PFSK-1 (cell line): ENCODE measurements at regions not wholly inside any gene's neighbourhood (a gene's known extent, or its start where the extent isn't known, plus 50 kb on each side); places are given as distances from the start of the nearest gene placed in this dataset.

Experiments used
- FOXP2 ChIP-seq: optimal IDR thresholded peaks from 2 replicates; pipeline ENCODE3; 2011; ENCODE audit warnings: borderline replicate concordance, control low read depth, inconsistent platforms; ENCODE audit not compliant: insufficient read depth; ENCODE audit errors: extremely low read length, extremely low read depth
- POLR2AphosphoS5 ChIP-seq: IDR thresholded peaks from 2 replicates; pipeline ENCODE4 v1.6.1; 2012; ENCODE audit warnings: low read depth, mild to moderate bottlenecking, control low read depth, low read length, moderate library complexity
- REST ChIP-seq, 2 experiments: IDR thresholded peaks; 2 replicates each; pipeline versions ENCODE4 v1.6.1 to v1.8.0; 2011 to 2012; ENCODE audit warnings: low read depth in 2 of 2, low read length in 2 of 2, control low read depth in 1 of 2, inconsistent platforms in 1 of 2, mild to moderate bottlenecking in 1 of 2, moderate library complexity in 1 of 2; ENCODE audit not compliant: insufficient read depth in 1 of 2
- SIN3A ChIP-seq: IDR thresholded peaks from 2 replicates; pipeline ENCODE4 v1.6.1; 2012; ENCODE audit warnings: mild to moderate bottlenecking, low read length, moderate library complexity, borderline replicate concordance; ENCODE audit not compliant: insufficient read depth
- TAF1 ChIP-seq: IDR thresholded peaks from 2 replicates; pipeline ENCODE4 v1.6.1; 2012; ENCODE audit warnings: low read length, control low read depth, borderline replicate concordance; ENCODE audit not compliant: insufficient read depth

GRCh38 chr5:167594061-167594435, 697.4 kb upstream of the WWC1 start:
- no peak for TF ChIP-seq TAF1
- TF ChIP-seq FOXP2 = no peak
- no peak for TF ChIP-seq POLR2AphosphoS5
- TF ChIP-seq REST (IDR thresholded peaks at IDR 0.05; ENCODE audit: insufficient read depth in 1 of 2, low read depth in 2 of 2, low read length in 2 of 2) = no peak
- no peak for TF ChIP-seq SIN3A

- TF ChIP-seq REST (IDR thresholded peaks at IDR 0.05; ENCODE audit: insufficient read depth in 1 of 2, low read depth in 2 of 2, low read length in 2 of 2) (no peak), POLR2AphosphoS5 (no peak), FOXP2 (no peak), TAF1 (no peak), SIN3A (no peak)
Measured at GRCh38 chr5:167594750-167595149, 696.7 kb upstream of the WWC1 start.

- TF ChIP-seq SIN3A = no peak
- no peak for TF ChIP-seq POLR2AphosphoS5
- no peak for TF ChIP-seq TAF1
- TF ChIP-seq REST (IDR thresholded peaks at IDR 0.05; ENCODE audit: insufficient read depth in 1 of 2, low read depth in 2 of 2, low read length in 2 of 2) = no peak
- TF ChIP-seq FOXP2 = no peak
Measured at GRCh38 chr5:167595196-167595595, 696.2 kb upstream of the WWC1 start.

GRCh38 chr5:167598166-167598565, 693.3 kb upstream of the WWC1 start:
- no peak for TF ChIP-seq REST (IDR thresholded peaks at IDR 0.05; ENCODE audit: insufficient read depth in 1 of 2, low read depth in 2 of 2, low read length in 2 of 2)
- TF ChIP-seq TAF1 = no peak
- TF ChIP-seq SIN3A = no peak

GRCh38 chr5:167602067-167602466, 689.4 kb upstream of the WWC1 start:
- no peak for TF ChIP-seq SIN3A
- no peak for TF ChIP-seq REST (IDR thresholded peaks at IDR 0.05; ENCODE audit: insufficient read depth in 1 of 2, low read depth in 2 of 2, low read length in 2 of 2)
- no peak for TF ChIP-seq POLR2AphosphoS5
